NCI-H2227 (cell line): ENCODE measurements at regions not wholly inside any gene's neighbourhood (a gene's known extent, or its start where the extent isn't known, plus 50 kb on each side); places are given as distances from the start of the nearest gene placed in this dataset.
"Not testable (repeated sequence)": the region's sequence is repeated elsewhere in the genome, so short reads cannot be mapped to it uniquely, and the experiment has no call there.

ENCODE experiments used
- DNase-seq: peaks from one replicate; lab custom pipeline; 2025; ENCODE audit not compliant: unreplicated experiment; lab: John Stamatoyannopoulos, UW

DNA sequence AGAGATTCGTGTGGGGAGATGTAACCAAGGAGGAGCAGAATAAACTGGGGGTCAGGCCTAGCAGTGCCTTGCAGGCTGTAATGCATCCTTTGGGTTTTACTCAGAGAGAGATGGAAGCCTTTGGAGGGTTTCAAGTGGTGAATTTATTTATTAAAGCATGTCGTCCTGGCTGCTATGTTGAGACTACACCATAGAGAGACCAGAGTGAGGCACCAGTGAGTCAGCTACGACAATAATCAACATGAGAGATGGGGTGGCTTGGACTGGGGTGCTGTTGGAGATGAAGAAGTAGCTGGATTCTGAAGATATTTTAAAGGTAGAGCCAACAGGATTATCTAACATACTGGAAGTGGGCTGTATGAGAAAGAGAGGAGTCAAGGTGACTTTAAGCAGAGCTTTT, 335.3 kb upstream of the ARHGEF26 start:
- DNase-seq: no peak

DNA sequence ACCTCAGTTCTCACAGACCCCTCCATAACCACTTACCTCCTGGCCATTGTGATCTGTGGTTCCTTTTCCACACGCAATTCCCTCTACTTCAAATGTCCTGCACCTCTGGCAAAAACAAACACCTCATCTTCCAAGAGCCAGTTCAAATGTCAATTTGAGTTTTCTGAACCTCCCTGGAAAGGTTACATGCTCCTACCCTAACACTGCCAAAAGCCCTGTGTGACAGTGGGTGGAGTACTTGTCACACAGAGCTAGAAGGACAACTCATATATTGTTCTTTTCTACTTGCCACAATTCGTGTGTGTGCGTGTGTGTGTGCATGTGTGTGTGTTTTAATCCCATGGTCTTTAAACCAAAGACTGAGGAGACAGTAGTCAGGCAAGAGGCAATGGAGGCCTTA, 331.8 kb upstream of the ARHGEF26 start:
- DNase-seq: no peak

GRCh38 chr3:153797056-153797455, 324.1 kb upstream of the ARHGEF26 start:
- DNase-seq: not testable (repeated sequence)

DNA sequence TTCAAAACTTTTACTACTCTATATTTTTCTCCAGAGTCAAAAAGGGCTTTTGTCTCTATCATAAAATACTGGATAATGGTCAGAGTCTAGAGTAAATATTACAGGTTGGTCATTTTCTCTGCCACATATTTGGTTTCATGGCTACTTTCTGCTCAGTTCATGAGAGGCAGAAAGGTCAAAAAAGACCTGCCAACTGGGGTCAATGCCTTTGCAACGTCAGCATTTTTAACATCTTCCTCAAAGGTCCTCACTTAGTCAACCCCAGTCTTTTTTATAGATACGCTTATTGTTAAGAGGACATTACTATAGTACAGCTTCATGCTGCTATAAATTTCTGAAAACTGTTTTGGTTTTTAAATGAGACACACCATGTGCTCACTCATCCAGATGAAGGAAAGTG, 312.1 kb upstream of the ARHGEF26 start:
- DNase-seq: no peak

DNA sequence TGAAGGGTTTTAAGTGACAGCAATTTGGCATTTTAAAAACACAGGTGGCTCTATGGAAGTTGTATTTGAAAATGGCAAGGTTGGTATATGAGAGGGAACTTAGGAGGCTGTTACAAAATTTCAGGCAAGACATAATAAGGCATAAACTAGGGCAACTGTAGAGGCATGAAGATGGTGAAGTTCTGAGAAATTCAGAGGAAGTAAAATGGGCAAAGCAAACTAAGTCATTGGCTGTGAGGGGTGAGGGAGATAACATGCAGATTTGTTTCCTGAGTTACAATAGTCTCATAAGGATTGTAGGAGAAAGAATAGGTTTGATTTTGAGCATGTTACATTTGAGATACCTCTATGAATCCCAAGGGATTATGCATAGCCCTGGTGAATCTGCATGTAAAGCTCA, 302.9 kb upstream of the ARHGEF26 start:
- no peak for DNase-seq

DNA sequence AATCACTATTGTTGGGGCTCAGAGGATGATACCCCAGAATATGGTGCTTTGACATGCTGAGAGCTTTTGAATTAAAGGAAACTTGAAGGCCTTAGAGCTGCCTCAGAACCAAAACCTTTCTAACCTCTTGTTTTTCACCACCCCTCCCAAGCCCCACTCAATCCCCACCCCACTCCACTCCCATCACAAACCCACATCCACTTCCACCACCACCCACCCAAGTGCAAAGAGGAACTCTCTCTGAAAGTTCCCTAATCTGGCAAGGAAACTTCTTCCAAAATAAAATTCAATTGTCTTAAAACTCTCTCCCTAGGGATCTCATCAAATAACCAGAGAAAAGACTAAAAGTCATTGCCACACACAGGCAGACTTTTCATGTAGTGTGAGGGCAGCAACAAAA, 301.2 kb upstream of the ARHGEF26 start:
- DNase-seq: no peak

GRCh38 chr3:153828346-153828745, 292.8 kb upstream of the ARHGEF26 start:
- not testable (repeated sequence) for DNase-seq

DNA sequence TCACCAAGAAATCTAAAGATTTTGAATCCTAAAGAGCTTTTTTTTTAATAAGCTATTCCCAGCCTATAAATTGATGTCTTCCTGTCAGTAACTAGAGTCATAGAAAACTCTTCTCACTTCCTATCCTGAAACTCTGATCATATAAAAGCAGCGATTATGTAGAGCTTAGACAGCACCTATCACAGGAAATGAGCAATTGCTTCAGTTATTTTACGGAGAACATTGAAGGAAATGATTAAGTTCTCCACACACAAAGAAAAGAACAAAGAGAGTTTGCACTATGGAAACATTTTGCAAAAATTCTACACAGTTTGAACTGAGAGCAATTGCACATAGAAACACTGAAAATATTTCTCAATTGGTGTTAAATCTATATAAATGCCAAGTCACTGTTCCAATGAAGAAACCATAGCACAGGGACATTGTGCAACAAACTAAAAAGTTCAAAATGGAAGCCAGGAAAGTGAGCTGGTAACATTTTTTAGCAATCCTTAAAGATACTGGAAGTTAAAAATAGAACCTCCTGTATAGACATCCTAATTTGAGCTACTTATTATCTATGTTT, 291.5 kb upstream of the ARHGEF26 start:
- no peak for DNase-seq

GRCh38 chr3:153830552-153830951, 290.6 kb upstream of the ARHGEF26 start:
- DNase-seq: no peak

- DNase-seq: no peak
These were observed 285.6 kb upstream of the ARHGEF26 start for GRCh38 chr3:153835540-153835939.

DNA sequence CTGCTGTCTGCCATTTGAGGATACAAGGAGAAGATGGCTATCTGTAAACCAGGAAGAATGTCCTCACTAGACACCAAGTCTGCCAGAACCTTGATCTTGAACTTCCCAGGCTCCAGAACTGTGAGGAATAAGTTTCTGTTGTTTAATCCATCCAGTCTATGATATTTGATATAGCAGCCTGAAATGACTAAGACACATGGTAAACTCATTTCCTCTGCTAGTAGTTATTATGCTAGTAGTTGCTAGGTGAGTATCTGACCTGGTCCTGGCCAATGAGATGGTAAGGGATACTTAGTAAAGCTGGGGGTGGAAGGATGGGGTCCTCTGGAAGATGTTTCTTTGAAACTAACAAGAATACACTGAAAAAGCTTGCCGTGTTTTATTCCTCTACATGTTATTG, 280.7 kb upstream of the ARHGEF26 start:
- no peak for DNase-seq

DNA sequence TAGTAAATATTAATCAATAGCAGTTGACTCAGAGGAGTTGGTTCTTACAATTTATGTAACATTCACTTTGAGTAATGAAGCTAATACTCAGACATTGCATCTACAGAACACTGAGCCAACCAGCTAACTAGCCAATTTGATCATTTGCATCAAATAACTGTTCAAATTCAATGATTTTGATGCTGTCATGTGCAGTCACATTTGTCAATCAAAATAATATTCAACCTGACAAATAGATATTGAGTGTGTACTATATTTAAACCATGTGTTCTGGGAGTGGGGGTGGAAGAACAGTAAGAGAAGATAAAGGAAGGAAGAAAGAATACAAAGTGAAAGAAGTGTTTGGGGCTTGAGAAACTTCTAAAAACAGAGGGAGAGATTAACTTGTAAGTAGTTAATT, 277.2 kb upstream of the ARHGEF26 start:
- no peak for DNase-seq

- DNase-seq: no peak
These were observed 275.9 kb upstream of the ARHGEF26 start for GRCh38 chr3:153845311-153845710.

DNA sequence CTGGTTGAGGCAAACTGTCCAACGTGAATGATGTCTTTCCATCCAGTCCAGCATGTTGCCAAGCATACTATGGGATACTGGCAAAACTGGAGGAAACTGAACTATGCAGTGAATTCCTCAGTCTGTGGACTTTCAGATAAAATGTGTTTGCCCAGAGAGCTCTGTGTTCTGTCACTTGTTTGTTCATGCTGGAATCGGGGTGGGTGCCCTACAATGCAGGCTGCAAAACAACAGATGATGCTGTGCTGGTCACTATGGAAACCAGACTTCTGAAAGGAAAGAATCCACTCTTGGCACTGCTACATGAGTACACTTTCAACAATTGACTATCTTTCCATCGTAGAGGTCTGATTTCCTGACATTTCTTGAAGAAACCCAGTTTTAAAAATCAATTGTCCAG, 272.5 kb upstream of the ARHGEF26 start:
- peak; percentile 8 for DNase-seq

DNA sequence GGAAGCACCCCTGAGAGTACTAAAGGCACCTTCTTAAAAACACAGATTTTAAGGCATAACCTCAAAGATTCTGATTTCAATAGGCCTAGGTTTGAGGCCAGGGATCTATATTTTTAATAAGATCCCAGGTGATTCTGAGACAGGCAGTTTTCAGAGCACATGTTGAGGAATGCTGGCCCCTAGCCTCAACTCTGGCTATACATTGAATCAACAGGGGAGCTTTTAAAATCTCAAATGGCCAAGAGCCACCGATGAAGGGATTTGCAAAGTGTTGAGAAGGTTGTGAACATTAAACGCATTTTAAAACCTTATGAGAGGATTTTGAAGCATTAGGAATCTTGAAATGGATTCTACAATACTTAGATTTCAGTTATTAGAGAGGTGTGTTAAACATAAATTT, 268.8 kb upstream of the ARHGEF26 start:
- no peak for DNase-seq

DNA sequence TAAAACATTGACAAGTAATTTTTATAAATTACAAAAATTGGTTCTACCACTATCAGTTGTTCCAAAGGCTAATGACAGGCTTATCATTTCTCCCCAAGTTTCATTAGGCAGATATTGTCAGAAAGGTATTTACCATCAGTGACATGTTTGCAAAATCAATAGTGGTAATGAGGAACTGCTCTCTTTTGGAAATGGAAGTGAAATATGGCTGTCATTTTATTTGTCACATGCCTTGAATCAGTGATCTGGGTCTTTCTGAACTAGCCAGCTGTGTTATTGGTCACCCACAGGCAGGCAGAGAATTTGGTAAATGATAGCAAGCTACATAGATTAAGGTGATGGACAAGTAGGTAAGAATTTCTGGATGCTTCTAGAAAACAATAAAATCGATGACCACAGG, 268.0 kb upstream of the ARHGEF26 start:
- no peak for DNase-seq

DNA sequence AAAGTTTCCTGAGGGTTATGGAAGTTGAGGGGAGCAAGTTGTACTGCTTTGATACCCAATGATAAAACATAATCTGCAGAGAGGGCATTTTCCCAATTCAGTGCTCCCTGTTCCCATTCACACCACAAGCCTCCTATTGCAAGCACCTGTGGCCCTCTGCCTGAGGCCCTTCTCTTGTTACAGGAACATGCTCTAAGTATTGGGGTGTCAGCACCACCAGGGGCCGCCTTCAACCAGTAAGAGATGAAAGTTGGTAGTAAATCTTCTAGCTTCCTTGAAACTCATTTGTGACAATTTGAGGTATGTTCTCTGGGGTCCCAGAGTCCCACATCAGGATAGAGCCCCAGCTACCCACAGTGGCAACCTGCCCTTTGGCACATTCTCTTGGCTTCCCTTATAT, 265.4 kb upstream of the ARHGEF26 start:
- no peak for DNase-seq

DNA sequence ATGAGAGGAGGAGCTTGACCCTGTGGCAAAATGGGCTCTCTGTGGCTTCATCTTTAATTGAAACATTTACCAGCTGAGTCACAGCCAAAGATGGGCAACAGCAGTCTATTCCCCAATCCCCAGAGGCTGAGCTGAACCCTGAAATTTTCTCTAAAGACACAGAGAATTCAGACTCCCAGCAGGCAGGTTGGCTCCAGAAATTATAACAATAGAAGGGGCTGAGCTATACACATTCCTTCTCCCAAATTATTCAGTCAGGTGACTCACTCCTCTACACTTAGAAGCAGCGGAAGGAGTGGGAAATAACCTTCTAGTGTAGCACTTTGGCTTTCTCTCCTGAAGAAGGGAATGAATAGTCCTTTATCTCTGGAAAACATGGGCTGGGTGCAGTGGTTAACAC, 264.3 kb upstream of the ARHGEF26 start:
- DNase-seq: no peak

DNA sequence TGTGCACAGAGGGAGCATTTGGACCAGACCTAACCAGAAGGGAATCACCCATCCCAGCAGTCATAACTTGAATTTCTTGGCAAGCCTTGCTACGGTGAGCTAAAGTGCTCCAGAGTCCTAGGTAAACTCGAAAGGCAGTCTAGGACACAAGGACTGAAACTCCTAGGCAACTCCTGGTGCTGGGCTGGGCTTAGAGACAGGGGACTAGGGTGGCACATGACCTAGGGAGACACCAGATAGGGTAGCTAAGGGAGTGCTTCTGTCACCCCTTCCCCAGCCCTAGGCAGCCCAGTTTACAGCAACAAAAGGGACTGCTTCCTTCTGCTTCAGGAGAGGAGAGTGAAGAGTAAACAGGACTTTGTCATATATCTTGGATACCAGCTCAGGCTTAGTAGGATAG, 256.4 kb upstream of the ARHGEF26 start:
- DNase-seq: no peak

DNA sequence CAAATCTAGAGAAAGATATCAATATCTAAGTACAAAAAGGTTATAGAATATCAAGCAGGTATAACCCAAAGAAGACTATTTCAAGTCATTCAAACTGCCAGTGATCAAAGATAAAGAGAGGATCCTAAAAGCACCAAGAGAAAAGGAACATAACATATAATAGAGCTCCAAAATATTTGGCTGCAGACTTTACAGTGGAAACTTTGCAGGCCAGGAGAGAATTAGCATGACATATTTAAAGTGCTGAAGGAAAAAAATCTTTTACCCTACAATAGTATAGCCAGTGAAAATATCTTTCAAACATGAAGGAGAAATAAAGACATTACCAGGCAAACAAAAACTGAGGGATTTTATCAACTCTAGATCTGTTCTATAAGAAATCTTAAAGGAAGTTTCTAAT, 254.3 kb upstream of the ARHGEF26 start:
- DNase-seq: no peak

DNA sequence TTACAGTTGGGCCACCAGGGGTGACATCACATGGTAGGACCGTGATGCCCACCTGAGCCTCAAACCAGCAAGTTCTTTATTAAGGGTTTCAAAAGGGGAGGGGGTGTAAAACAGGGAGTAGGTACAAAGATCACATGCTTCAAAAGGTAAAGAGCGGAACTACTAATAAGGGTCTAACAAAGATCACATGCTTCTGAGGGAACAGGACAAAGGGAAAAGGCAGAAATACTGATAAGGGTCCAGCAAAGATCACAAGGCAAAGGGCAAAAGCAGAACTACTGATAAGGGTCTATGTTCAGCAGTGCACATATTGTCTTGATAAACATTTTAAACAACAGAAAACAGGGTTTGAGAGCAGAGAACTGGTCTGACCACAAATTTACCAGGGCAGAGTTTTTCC, 246.8 kb upstream of the ARHGEF26 start:
- DNase-seq: not testable (repeated sequence)

DNA sequence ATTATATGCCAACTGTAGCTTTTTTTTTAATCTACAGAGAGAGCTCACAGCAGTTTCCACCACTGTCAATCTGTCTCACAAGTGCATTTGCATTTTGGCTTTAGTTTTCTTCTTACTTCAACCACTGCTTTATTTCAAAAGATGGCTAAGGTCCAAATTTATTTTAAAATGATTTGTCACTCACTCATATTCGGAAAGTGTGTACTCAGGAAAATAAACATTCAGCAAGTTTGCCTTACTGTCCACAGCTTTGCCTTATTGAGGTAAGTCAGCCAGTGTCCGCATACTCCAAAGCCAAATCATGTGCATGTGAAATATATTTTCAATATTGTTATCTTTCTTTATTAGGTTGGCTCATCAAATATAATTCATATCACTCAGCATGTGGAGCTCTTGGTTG, 240.7 kb upstream of the ARHGEF26 start:
- no peak for DNase-seq

DNA sequence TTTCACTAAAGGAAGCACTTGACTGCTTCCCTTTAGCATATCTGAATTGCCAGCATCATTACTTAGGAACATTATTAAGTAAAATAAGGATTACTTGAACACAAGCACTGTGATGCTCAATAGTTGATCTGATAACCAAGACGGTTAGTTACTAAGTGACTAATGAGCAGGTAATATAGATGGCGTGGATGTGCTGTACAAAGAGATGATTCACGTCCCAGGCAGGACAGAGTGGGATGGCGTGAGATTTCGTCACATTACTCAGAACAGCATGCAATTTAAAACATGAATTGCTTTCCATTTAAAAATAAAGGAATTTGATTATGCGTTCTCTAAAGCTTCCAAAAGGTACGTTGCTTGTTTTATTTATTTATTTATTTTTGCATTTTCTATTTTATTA, 240.0 kb upstream of the ARHGEF26 start:
- DNase-seq: no peak

DNA sequence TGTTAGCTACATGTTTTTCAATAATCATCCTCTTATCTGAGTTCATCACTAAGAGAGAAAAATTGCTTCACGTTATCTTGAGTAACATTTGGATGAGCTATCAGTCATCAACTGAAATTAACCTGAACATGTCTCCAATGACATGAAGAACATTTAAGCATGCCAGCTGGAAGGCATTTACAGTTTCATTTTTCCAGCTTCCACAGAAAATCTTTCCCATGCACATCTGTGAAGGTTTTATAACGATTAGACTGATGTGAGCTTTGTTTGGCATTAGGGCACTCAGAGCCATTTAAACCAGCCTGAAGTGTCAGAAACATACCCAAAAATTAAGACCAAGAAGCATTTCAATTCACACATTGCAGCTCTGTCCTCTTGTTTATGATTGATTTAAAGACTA, 235.8 kb upstream of the ARHGEF26 start:
- no peak for DNase-seq
